H54 (cell line): ENCODE measurements at regions not wholly inside any gene's neighbourhood (a gene's known extent, or its start where the extent isn't known, plus 50 kb on each side); places are given as distances from the start of the nearest gene placed in this dataset.

Source experiments
- DNase-seq: peaks from one replicate; pipeline ENCODE4 v3.0.0; 2011; ENCODE audit warnings: low spot score, mixed read lengths; ENCODE audit not compliant: insufficient read length
- FAIRE-seq: peaks from 3 replicates; lab custom pipeline; 2011; peaks lifted over from hg19 to GRCh38; lab: Jason Lieb, UNC
- POLR2A ChIP-seq: IDR thresholded peaks from 2 replicates; pipeline ENCODE4 v1.6.1; 2011; ENCODE audit warnings: low read depth, mild to moderate bottlenecking, low read length

DNA sequence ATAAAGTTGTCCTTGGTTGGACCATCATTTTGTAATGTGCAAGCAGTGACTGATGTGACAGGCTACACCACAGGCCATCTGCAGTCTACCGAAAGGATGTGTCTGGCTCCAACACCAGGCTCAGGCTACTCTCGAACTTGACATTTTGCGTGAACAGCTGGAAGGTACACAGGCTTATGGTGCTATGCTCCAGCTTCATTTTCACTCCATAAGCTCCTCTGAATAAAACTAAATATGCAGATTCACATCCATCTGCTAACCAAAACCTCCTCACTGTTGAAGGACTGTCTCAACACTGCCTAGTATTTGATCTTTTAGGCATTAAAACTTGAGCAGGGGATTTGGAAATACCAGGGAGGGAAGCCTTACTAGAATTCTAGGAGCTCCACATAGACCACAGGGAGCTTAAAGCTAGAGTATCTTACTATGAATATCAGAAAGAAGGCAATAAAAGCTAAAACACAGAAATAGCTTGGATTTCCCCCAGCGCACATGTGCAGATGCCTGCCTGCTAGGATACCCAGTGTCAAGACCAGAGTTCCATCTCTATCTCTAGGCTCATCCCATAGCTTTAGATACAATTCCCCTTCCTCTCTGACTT is 383.9 kb upstream of the FAT3 start:
- FAIRE-seq (no peak), DNase-seq (no peak)
- no peak for TF ChIP-seq POLR2A

GRCh38 chr11:91837411-91838330 is 386.9 kb upstream of the FAT3 start:
- no peak for TF ChIP-seq POLR2A
- FAIRE-seq: no peak
- DNase-seq: no peak

- TF ChIP-seq POLR2A: no peak
- DNase-seq (no peak), FAIRE-seq (no peak)
These were observed 389.5 kb upstream of the FAT3 start for GRCh38 chr11:91835051-91835560.

DNA sequence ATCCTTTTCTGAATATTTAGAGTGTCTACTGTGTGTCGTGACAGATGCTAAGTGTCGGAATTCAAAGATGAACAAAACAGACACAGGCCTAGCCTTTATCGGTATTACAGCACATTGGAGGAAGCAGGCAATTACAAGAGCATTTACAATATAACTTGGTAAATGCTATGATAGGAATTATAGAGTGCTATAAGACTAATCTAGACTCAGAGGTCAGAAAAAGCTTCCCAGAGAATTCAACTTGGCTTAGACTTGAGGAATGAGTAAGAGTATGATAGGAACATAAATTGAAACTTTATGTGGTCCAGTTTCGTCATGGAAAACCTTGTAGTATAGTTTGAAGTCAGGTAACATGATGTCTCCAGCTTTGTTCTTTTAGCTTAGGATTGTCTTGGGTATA is 395.7 kb upstream of the FAT3 start:
- FAIRE-seq (no peak), DNase-seq (no peak)
- no peak for TF ChIP-seq POLR2A

- no peak for DNase-seq
- TF ChIP-seq POLR2A: no peak
- FAIRE-seq: no peak
These were observed 398.8 kb upstream of the FAT3 start for GRCh38 chr11:91825777-91826176.

GRCh38 chr11:91823252-91823830 is 401.3 kb upstream of the FAT3 start:
- FAIRE-seq: no peak

GRCh38 chr11:91822805-91823204 is 401.8 kb upstream of the FAT3 start:
- FAIRE-seq (no peak), DNase-seq (no peak)
- TF ChIP-seq POLR2A: no peak

More at GRCh38 chr11:91823252-91823830, 401.3 kb upstream of the FAT3 start:
- DNase-seq: no peak
- no peak for TF ChIP-seq POLR2A

GRCh38 chr11:91820709-91821108 is 403.9 kb upstream of the FAT3 start:
- TF ChIP-seq POLR2A: no peak
- FAIRE-seq: no peak
- no peak for DNase-seq

DNA sequence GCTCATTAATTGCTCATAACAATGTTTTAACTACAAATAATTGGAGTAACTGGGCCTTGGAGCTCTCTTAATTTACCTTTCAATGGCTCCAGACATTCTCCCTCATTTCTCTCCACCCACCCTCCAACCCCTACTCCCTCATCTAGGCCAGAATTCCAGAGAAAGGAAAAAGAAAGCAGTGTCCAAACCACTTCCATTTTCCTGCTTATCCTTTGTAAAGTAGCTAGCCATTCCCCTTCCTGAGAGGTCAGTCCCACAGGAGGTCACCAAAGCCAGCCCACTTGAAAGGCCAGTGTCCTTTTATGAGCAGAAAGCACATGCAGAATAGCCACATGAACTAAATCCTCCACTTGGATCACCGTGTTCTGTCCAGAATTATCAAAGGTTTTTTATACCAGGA is 404.8 kb upstream of the FAT3 start:
- DNase-seq (no peak), FAIRE-seq (no peak)
- no peak for TF ChIP-seq POLR2A

GRCh38 chr11:91819195-91819594 is 405.4 kb upstream of the FAT3 start:
- DNase-seq: no peak
- no peak for TF ChIP-seq POLR2A
- FAIRE-seq: no peak

DNA sequence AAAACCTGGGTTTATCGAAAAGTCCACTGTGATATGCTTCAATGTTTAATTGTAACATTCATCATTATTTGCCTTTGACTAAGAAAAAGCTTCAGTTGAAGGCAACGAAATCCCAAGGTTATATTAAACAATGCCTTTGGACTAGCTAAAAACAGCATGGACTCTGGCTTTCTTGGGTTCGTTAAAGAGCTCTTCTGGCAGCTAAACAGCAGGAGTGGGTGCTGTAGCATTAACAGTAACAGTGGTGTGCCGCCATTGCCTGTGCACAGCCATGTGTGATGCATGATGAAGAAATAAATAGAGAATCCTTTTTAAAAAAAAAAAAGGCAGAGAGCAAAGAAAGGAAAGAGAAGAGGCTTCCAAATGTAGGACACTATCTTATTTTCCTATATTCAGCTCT is 406.6 kb upstream of the FAT3 start:
- DNase-seq (no peak), FAIRE-seq (no peak)
- no peak for TF ChIP-seq POLR2A

GRCh38 chr11:91813263-91813662 is 411.4 kb upstream of the FAT3 start:
- TF ChIP-seq POLR2A: no peak
- no peak for FAIRE-seq
- DNase-seq: no peak

- TF ChIP-seq POLR2A: no peak
- DNase-seq (no peak), FAIRE-seq (no peak)
These were observed 413.7 kb upstream of the FAT3 start for GRCh38 chr11:91810871-91811270.

- DNase-seq (no peak), FAIRE-seq (no peak)
- TF ChIP-seq POLR2A: no peak
These were observed 419.3 kb upstream of the FAT3 start for GRCh38 chr11:91805293-91805692.
